ENCODE measurements at regions not wholly inside any gene's neighbourhood (a gene's known extent, or its start where the extent isn't known, plus 50 kb on each side); places are given as distances from the start of the nearest gene placed in this dataset.
A peak's percentile ranks its signal among the peaks of the same experiment; 100 is the strongest.

- TF ChIP-seq, protein P1, sequence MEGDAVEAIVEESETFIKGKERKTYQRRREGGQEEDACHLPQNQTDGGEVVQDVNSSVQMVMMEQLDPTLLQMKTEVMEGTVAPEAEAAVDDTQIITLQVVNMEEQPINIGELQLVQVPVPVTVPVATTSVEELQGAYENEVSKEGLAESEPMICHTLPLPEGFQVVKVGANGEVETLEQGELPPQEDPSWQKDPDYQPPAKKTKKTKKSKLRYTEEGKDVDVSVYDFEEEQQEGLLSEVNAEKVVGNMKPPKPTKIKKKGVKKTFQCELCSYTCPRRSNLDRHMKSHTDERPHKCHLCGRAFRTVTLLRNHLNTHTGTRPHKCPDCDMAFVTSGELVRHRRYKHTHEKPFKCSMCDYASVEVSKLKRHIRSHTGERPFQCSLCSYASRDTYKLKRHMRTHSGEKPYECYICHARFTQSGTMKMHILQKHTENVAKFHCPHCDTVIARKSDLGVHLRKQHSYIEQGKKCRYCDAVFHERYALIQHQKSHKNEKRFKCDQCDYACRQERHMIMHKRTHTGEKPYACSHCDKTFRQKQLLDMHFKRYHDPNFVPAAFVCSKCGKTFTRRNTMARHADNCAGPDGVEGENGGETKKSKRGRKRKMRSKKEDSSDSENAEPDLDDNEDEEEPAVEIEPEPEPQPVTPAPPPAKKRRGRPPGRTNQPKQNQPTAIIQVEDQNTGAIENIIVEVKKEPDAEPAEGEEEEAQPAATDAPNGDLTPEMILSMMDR (IDR thresholded peaks at IDR 0.05 in 2 of 3, conservative IDR thresholded peaks at IDR 0.05 in 1 of 3; ENCODE audit: control insufficient read depth in 2 of 3, extremely low read depth in 1 of 3, insufficient read depth in 1 of 3, low read depth in 3 of 3, low read length in 3 of 3), result no peak
- TF ChIP-seq CEBPB (IDR thresholded peaks at IDR 0.05; ENCODE audit: borderline replicate concordance in 1 of 2, low read depth in 2 of 2, low read length in 2 of 2), result no peak
- no peak for TF ChIP-seq SREBF2 (IDR thresholded peaks at IDR 0.05; ENCODE audit: low read length)
- TF ChIP-seq MYC (IDR thresholded peaks at IDR 0.05; ENCODE audit: insufficient read depth, insufficient read length, insufficient replicate concordance, low read length, severe bottlenecking), result no peak
Measured at GRCh38 chr14:30337456-30337855, 221.5 kb upstream of the G2E3 start (continued).

- no peak overlapping the region for H3K9ac ChIP-seq (ENCODE audit: control insufficient read depth, insufficient read depth, low read length)
- H3K4me2 ChIP-seq (ENCODE audit: control insufficient read depth, insufficient read depth), result no peak overlapping the region
- ChIA-PET RAD21 (ENCODE audit: unreplicated experiment) (interaction anchor here (0.6 to 1.2 kb wide), 3 partner anchors 21 to 32 kb away, joined by 3 read pairs; no protein-coding TSS in a partner anchor), POLR2A (interaction anchor here (0.6 to 1.5 kb wide), 3 partner anchors 16 to 368 kb away, joined by 3 to 4 read pairs (median 3); no protein-coding TSS in a partner anchor), SMC1A (ENCODE audit: uncharacterized antibody, unreplicated experiment) (interaction anchor here (1.0 to 4.9 kb wide), 5 partner anchors 9 to 68 kb away, joined by 3 to 26 read pairs (median 4); no protein-coding TSS in a partner anchor), CTCF (interaction anchor here (0.6 to 2.1 kb wide), 7 partner anchors 9 to 183 kb away, joined by 3 to 10 read pairs (median 4); no protein-coding TSS in a partner anchor)
- in situ Hi-C loops (cut with MboI), result no loop called here
- H3K79me2 ChIP-seq (ENCODE audit: control insufficient read depth, insufficient read depth, low read length), result no peaks in the 10 kb centered on the region
- no TSS peak for BruUV-seq (replicated peaks)
- ATAC-seq (peak; percentile 59), DNase-seq (ENCODE audit: low read depth, low spot score) (no peak), FAIRE-seq (no peak)
- no peak overlapping the region for H2AFZ ChIP-seq (ENCODE audit: control insufficient read depth, low read depth, low read length)
- no peak overlapping the region for H3K4me3 ChIP-seq
- 50% methylated on average over 6 of the region's 6 CpGs for WGBS (ENCODE audit: insufficient coverage, insufficient replicate concordance, low lambda C conversion rate, missing lambda C conversion rate)
- no peaks in the 10 kb centered on the region for H3K27me3 ChIP-seq (replicated peaks in 1 of 2; ENCODE audit: control insufficient read depth in 2 of 2, insufficient read depth in 2 of 2, low read length in 1 of 2)
- intact Hi-C loops (cut with micrococcal nuclease; ENCODE audit: unreplicated experiment), result loop anchor here (10.0 kb wide), 1 partner anchor 485 kb away; no protein-coding TSS in a partner anchor
- H3K27ac ChIP-seq (ENCODE audit: control insufficient read depth, insufficient read depth), result no peak overlapping the region
- no peaks in the 10 kb centered on the region for H3K9me3 ChIP-seq (replicated peaks; ENCODE audit: control insufficient read depth, insufficient read depth, low read length)
- no peaks in the 10 kb centered on the region for H4K20me1 ChIP-seq (ENCODE audit: control insufficient read depth, insufficient read depth)
- H3K36me3 ChIP-seq (ENCODE audit: control insufficient read depth in 2 of 2, insufficient read depth in 2 of 2, low read length in 1 of 2), result no peaks in the 10 kb centered on the region
- no peaks in the 10 kb centered on the region for H3K4me1 ChIP-seq (ENCODE audit: control insufficient read depth, insufficient read depth, low read length)
- peak; percentile 69; the same call in 1 of the 2 replicates for TF ChIP-seq FOXM1 (IDR thresholded peaks at IDR 0.05; ENCODE audit: low read depth, low read length)
- no peak for TF ChIP-seq RAD51 (IDR thresholded peaks at IDR 0.05)
- no peak for TF ChIP-seq SIN3A (IDR thresholded peaks at IDR 0.05; ENCODE audit: low read depth, low read length)
- no peak for TF ChIP-seq NR2C1 (IDR thresholded peaks at IDR 0.05)
- TF ChIP-seq TCF3 (IDR thresholded peaks at IDR 0.05; ENCODE audit: borderline replicate concordance, insufficient read depth, low read depth, low read length), result no peak
- no peak for TF ChIP-seq ESRRA (IDR thresholded peaks at IDR 0.05; ENCODE audit: low read length)
- TF ChIP-seq POLR2AphosphoS5 (IDR thresholded peaks at IDR 0.05; ENCODE audit: low read length), result no peak
- no peak for TF ChIP-seq CHD2 (IDR thresholded peaks at IDR 0.05; ENCODE audit: borderline replicate concordance, low read depth, low read length)
- no peak for TF ChIP-seq ZSCAN29 (IDR thresholded peaks at IDR 0.05)
- no peak for TF ChIP-seq HDGF (IDR thresholded peaks at IDR 0.05)
- peak; percentile 72; the same call in 1 of the 2 replicates for TF ChIP-seq RUNX3 (IDR thresholded peaks at IDR 0.05; ENCODE audit: low read length)
- no peak for TF ChIP-seq KDM1A (IDR thresholded peaks at IDR 0.05; ENCODE audit: borderline replicate concordance)
- TF ChIP-seq TAF1 (IDR thresholded peaks at IDR 0.05; ENCODE audit: borderline replicate concordance, low read depth, low read length), result no peak
- TF ChIP-seq YY1 (IDR thresholded peaks at IDR 0.05; ENCODE audit: low read depth, low read length), result no peak
- no peak for TF ChIP-seq CBFB (IDR thresholded peaks at IDR 0.05; ENCODE audit: low read depth)
- TF ChIP-seq MTA3 (IDR thresholded peaks at IDR 0.05; ENCODE audit: borderline replicate concordance, low read length), result no peak
- TF ChIP-seq NFIC (IDR thresholded peaks at IDR 0.05; ENCODE audit: low read depth, low read length), result peak; percentile 76; the same call in 1 of the 2 replicates
- TF ChIP-seq, protein P2, sequence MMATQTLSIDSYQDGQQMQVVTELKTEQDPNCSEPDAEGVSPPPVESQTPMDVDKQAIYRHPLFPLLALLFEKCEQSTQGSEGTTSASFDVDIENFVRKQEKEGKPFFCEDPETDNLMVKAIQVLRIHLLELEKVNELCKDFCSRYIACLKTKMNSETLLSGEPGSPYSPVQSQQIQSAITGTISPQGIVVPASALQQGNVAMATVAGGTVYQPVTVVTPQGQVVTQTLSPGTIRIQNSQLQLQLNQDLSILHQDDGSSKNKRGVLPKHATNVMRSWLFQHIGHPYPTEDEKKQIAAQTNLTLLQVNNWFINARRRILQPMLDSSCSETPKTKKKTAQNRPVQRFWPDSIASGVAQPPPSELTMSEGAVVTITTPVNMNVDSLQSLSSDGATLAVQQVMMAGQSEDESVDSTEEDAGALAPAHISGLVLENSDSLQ (IDR thresholded peaks at IDR 0.05), result no peak
- no peak for TF ChIP-seq MXI1 (IDR thresholded peaks at IDR 0.05; ENCODE audit: low read depth, low read length)
Measured at GRCh38 chr14:30339311-30339901, 219.6 kb upstream of the G2E3 start.

Data from GM12878 (cell line).